Mesendoderm (in vitro differentiated cells): ENCODE measurements at regions not wholly inside any gene's neighbourhood (a gene's known extent, or its start where the extent isn't known, plus 50 kb on each side); places are given as distances from the start of the nearest gene placed in this dataset.

Experiments
- DNase-seq: peaks from one replicate; pipeline ENCODE4 v3.0.0; 2013
- H2AK5ac ChIP-seq: 2 replicates; pipeline ENCODE4 v1.6.1; 2013; ENCODE audit warnings: low read length, inconsistent platforms
- H2BK120ac ChIP-seq: 2 replicates; pipeline ENCODE4 v1.6.1; 2013; ENCODE audit warnings: low read depth, mild to moderate bottlenecking, low read length, moderate library complexity, mixed read lengths
- H2BK15ac ChIP-seq: replicated peaks from 2 replicates; pipeline ENCODE4 v1.6.1; 2013; ENCODE audit warnings: low read depth, mild to moderate bottlenecking, moderate library complexity
- H2BK5ac ChIP-seq: 2 replicates; pipeline ENCODE4 v1.6.1; 2013; ENCODE audit warnings: low read length, inconsistent platforms
- H3K18ac ChIP-seq: 2 replicates; pipeline ENCODE4 v1.6.1; 2013; ENCODE audit warnings: mild to moderate bottlenecking, low read length, mixed read lengths
- H3K23ac ChIP-seq: one replicate; pipeline ENCODE4 v1.6.1; 2013; ENCODE audit warnings: low read length
- H3K27ac ChIP-seq: 2 replicates; pipeline ENCODE4 v1.5.1; 2013; ENCODE audit warnings: low read depth, mild to moderate bottlenecking, inconsistent platforms, low read length, moderate library complexity
- H3K27me3 ChIP-seq: 2 replicates; pipeline ENCODE4 v1.6.1; 2013; ENCODE audit warnings: low read length, control low read depth, mild to moderate bottlenecking, inconsistent platforms; ENCODE audit not compliant: insufficient read depth, poor library complexity
- H3K36me3 ChIP-seq: 2 replicates; pipeline ENCODE4 v1.6.1; 2013; ENCODE audit warnings: low read length, inconsistent platforms; ENCODE audit not compliant: control insufficient read depth, insufficient read depth
- H3K4ac ChIP-seq: one replicate; pipeline ENCODE4 v1.6.1; 2013; ENCODE audit warnings: low read depth, mild to moderate bottlenecking, low read length, moderate library complexity
- H3K4me1 ChIP-seq: 2 replicates; pipeline ENCODE4 v1.6.1; 2013; ENCODE audit warnings: low read depth, low read length, inconsistent platforms; ENCODE audit not compliant: control insufficient read depth
- H3K4me2 ChIP-seq: 2 replicates; pipeline ENCODE4 v1.6.1; 2013; ENCODE audit warnings: low read length
- H3K4me3 ChIP-seq: 2 replicates; pipeline ENCODE4 v1.5.1; 2013; ENCODE audit warnings: mild to moderate bottlenecking, low read length
- H3K56ac ChIP-seq: one replicate; pipeline ENCODE4 v1.6.1; 2013; ENCODE audit warnings: low read length
- H3K79me1 ChIP-seq: 2 replicates; pipeline ENCODE4 v1.6.1; 2013; ENCODE audit warnings: low read length, inconsistent platforms
- H3K79me2 ChIP-seq: 2 replicates; pipeline ENCODE4 v1.6.1; 2013; ENCODE audit warnings: mild to moderate bottlenecking, low read length; ENCODE audit not compliant: control insufficient read depth, insufficient read depth
- H3K9ac ChIP-seq: 2 replicates; pipeline ENCODE4 v1.6.1; 2013; ENCODE audit warnings: low read length, inconsistent platforms
- H4K5ac ChIP-seq: one replicate; pipeline ENCODE4 v1.6.1; 2013; ENCODE audit warnings: low read length
- H4K8ac ChIP-seq: one replicate; pipeline ENCODE4 v1.6.1; 2013; ENCODE audit warnings: low read depth, mild to moderate bottlenecking, control low read depth, low read length, moderate library complexity
- WGBS: extraction: QIAGEN DNeasy Blood & Tissue Kit; methylation state at CpG from one replicate; pipeline ENCODE4 v1.1.7; 2013; ENCODE audit warnings: low lambda C conversion rate, missing lambda C conversion rate; ENCODE audit not compliant: insufficient coverage; ENCODE audit errors: extremely low coverage; 5-methylcytosine and 5-hydroxymethylcytosine counted together

DNA sequence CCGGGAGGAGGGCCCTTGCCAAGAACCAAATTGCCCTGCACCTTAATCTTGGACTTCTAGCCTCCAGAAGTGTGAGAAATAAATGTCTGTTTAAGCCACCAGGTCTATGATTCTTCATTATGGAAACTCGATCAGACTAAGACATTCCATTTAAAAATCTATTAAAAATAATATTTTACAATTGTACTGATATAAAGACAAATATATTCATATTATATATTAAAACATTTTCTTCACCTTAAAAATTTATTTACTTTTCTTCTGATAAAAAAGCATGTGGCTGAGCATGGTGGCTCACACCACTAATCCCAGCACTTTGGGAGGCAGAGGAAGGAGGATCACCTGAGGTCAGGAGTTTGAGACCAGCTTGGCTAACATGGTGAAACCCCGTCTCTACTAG, 72.4 kb upstream of the CHST15 start:
- no peak overlapping the region for H3K27ac ChIP-seq
- no peak overlapping the region for H3K9ac ChIP-seq
- DNase-seq: no peak
- no peak overlapping the region for H4K8ac ChIP-seq
- H2BK15ac ChIP-seq: no peak overlapping the region
- H3K79me1 ChIP-seq: no peaks in the 10 kb centered on the region
- H3K4me1 ChIP-seq: no peaks in the 10 kb centered on the region
- H4K5ac ChIP-seq: no peak overlapping the region
- no peaks in the 10 kb centered on the region for H3K79me2 ChIP-seq
- H3K4ac ChIP-seq: no peak overlapping the region
- no peak overlapping the region for H3K4me2 ChIP-seq
- H2BK5ac ChIP-seq: no peak overlapping the region
- H2BK120ac ChIP-seq: no peak overlapping the region
- no peak overlapping the region for H3K56ac ChIP-seq
- no peaks in the 10 kb centered on the region for H3K36me3 ChIP-seq
- no peak overlapping the region for H3K18ac ChIP-seq
- WGBS: no CpG with 5 or more reads among the region's 3 CpGs
- no peak overlapping the region for H2AK5ac ChIP-seq
- no peak overlapping the region for H3K4me3 ChIP-seq
- no peak overlapping the region for H3K23ac ChIP-seq
- no peaks in the 10 kb centered on the region for H3K27me3 ChIP-seq

GRCh38 chr10:124165311-124165710, 71.9 kb upstream of the CHST15 start:
- H3K4me1 ChIP-seq: no peaks in the 10 kb centered on the region
- H3K9ac ChIP-seq: no peak overlapping the region
- H4K5ac ChIP-seq: no peak overlapping the region
- H3K4me2 ChIP-seq: no peak overlapping the region
- H3K56ac ChIP-seq: no peak overlapping the region
- no peak for DNase-seq
- WGBS: no CpG with 5 or more reads among the region's 8 CpGs
- H3K23ac ChIP-seq: no peak overlapping the region
- H3K27ac ChIP-seq: no peak overlapping the region
- H3K36me3 ChIP-seq: no peaks in the 10 kb centered on the region
- no peak overlapping the region for H2BK120ac ChIP-seq
- no peaks in the 10 kb centered on the region for H3K79me1 ChIP-seq
- H2BK5ac ChIP-seq: no peak overlapping the region
- no peaks in the 10 kb centered on the region for H3K27me3 ChIP-seq
- no peak overlapping the region for H3K4ac ChIP-seq
- no peak overlapping the region for H3K4me3 ChIP-seq
- H3K18ac ChIP-seq: no peak overlapping the region
- H2BK15ac ChIP-seq: no peak overlapping the region
- H4K8ac ChIP-seq: no peak overlapping the region
- no peaks in the 10 kb centered on the region for H3K79me2 ChIP-seq
- H2AK5ac ChIP-seq: no peak overlapping the region

- no CpG with 5 or more reads among the region's 2 CpGs for WGBS
- no peak overlapping the region for H3K27ac ChIP-seq
- no peak overlapping the region for H3K23ac ChIP-seq
- no peaks in the 10 kb centered on the region for H3K79me1 ChIP-seq
- H2AK5ac ChIP-seq: no peak overlapping the region
- no peaks in the 10 kb centered on the region for H3K4me1 ChIP-seq
- no peak overlapping the region for H2BK5ac ChIP-seq
- H2BK120ac ChIP-seq: no peak overlapping the region
- no peak overlapping the region for H3K56ac ChIP-seq
- H2BK15ac ChIP-seq: no peak overlapping the region
- no peak for DNase-seq
- no peaks in the 10 kb centered on the region for H3K79me2 ChIP-seq
- no peak overlapping the region for H3K9ac ChIP-seq
- no peak overlapping the region for H3K4ac ChIP-seq
- H3K4me2 ChIP-seq: no peak overlapping the region
- no peaks in the 10 kb centered on the region for H3K36me3 ChIP-seq
- no peaks in the 10 kb centered on the region for H3K27me3 ChIP-seq
- no peak overlapping the region for H4K8ac ChIP-seq
- H3K4me3 ChIP-seq: no peak overlapping the region
- H3K18ac ChIP-seq: no peak overlapping the region
- H4K5ac ChIP-seq: no peak overlapping the region
These were observed 70.9 kb upstream of the CHST15 start for GRCh38 chr10:124164264-124164663.

- H3K27ac ChIP-seq: no peak overlapping the region
- no peak overlapping the region for H2BK120ac ChIP-seq
- H3K18ac ChIP-seq: no peak overlapping the region
- no peaks in the 10 kb centered on the region for H3K27me3 ChIP-seq
- H4K5ac ChIP-seq: no peak overlapping the region
- H3K56ac ChIP-seq: no peak overlapping the region
- WGBS: no CpG with 5 or more reads among the region's 6 CpGs
- no peaks in the 10 kb centered on the region for H3K4me1 ChIP-seq
- H3K4me3 ChIP-seq: no peak overlapping the region
- DNase-seq: no peak
- H3K36me3 ChIP-seq: no peaks in the 10 kb centered on the region
- H2BK15ac ChIP-seq: no peak overlapping the region
- H3K4me2 ChIP-seq: no peak overlapping the region
- no peak overlapping the region for H3K23ac ChIP-seq
- no peak overlapping the region for H4K8ac ChIP-seq
- no peak overlapping the region for H3K4ac ChIP-seq
- H3K79me2 ChIP-seq: no peaks in the 10 kb centered on the region
- H3K9ac ChIP-seq: no peak overlapping the region
- H3K79me1 ChIP-seq: no peaks in the 10 kb centered on the region
- H2AK5ac ChIP-seq: no peak overlapping the region
- no peak overlapping the region for H2BK5ac ChIP-seq
These were observed 69.5 kb upstream of the CHST15 start for GRCh38 chr10:124162774-124163354.

DNA sequence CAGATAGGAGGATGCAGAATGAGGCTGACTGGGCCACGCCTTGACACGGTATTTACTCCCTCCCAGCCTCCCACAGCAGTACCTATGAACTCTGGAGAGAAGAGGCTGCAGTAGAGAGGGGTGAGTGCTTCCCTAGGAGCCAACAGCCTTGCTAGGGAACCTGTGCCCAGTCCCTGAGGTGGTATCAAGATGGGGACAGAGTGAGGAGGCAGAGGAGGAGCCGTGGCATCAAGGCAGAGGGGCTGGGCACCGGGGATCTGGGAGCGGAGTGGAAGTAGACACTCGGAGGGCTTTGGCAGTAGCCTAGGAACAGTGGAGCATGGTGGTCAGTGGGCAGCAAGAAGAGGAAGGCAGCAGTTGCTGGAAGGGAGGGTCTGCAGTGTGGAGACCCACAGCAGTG, 68.7 kb upstream of the CHST15 start:
- H4K5ac ChIP-seq: no peak overlapping the region
- no peak overlapping the region for H3K4me3 ChIP-seq
- DNase-seq: no peak
- H2BK120ac ChIP-seq: no peak overlapping the region
- H3K18ac ChIP-seq: no peak overlapping the region
- H3K9ac ChIP-seq: no peak overlapping the region
- no peak overlapping the region for H3K4ac ChIP-seq
- no peak overlapping the region for H3K4me2 ChIP-seq
- no peaks in the 10 kb centered on the region for H3K79me2 ChIP-seq
- no peak overlapping the region for H3K56ac ChIP-seq
- H3K4me1 ChIP-seq: no peaks in the 10 kb centered on the region
- H3K27ac ChIP-seq: no peak overlapping the region
- H2BK5ac ChIP-seq: no peak overlapping the region
- no peak overlapping the region for H3K23ac ChIP-seq
- no peak overlapping the region for H2AK5ac ChIP-seq
- H3K27me3 ChIP-seq: no peaks in the 10 kb centered on the region
- H2BK15ac ChIP-seq: no peak overlapping the region
- H3K36me3 ChIP-seq: no peaks in the 10 kb centered on the region
- H4K8ac ChIP-seq: no peak overlapping the region
- no peaks in the 10 kb centered on the region for H3K79me1 ChIP-seq
- WGBS: no CpG with 5 or more reads among the region's 6 CpGs

DNA sequence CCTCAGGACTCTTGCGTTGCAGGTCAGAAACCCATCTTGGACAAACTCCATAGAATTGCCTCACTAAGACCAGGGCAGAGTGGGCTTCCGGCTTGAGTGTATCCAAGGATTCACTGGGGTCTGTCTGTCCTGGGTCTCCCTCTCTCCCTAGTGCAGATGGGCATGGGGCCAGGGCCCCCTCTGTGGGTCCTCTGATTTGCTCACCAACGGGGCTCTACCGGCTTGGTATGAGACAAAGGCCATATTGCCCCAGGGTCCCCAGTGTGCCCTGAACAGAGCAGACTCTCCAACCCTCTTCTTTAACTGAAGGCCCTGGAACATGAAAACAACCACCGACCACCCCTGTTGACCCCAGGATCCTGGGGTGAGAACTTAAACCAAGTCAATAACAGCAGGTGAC, 68.2 kb upstream of the CHST15 start:
- no peak overlapping the region for H3K9ac ChIP-seq
- WGBS: no CpG with 5 or more reads among the region's 5 CpGs
- no peaks in the 10 kb centered on the region for H3K79me2 ChIP-seq
- no peaks in the 10 kb centered on the region for H3K79me1 ChIP-seq
- H3K18ac ChIP-seq: no peak overlapping the region
- no peak overlapping the region for H3K56ac ChIP-seq
- H3K4ac ChIP-seq: no peak overlapping the region
- no peaks in the 10 kb centered on the region for H3K36me3 ChIP-seq
- no peak overlapping the region for H3K4me2 ChIP-seq
- DNase-seq: no peak
- H3K27ac ChIP-seq: no peak overlapping the region
- H4K8ac ChIP-seq: no peak overlapping the region
- no peak overlapping the region for H2BK15ac ChIP-seq
- no peak overlapping the region for H2BK120ac ChIP-seq
- no peak overlapping the region for H4K5ac ChIP-seq
- H2BK5ac ChIP-seq: no peak overlapping the region
- no peaks in the 10 kb centered on the region for H3K4me1 ChIP-seq
- H3K27me3 ChIP-seq: no peaks in the 10 kb centered on the region
- H3K23ac ChIP-seq: no peak overlapping the region
- no peak overlapping the region for H3K4me3 ChIP-seq
- no peak overlapping the region for H2AK5ac ChIP-seq
